ENCODE measurements at regions not wholly inside any gene's neighbourhood (a gene's known extent, or its start where the extent isn't known, plus 50 kb on each side); places are given as distances from the start of the nearest gene placed in this dataset.

GRCh38 chr7:138297526-138297925, 162.5 kb upstream of the TRIM24 start:
- TF ChIP-seq EZH2 (IDR thresholded peaks at IDR 0.05) (no peak), POLR2AphosphoS5 (IDR thresholded peaks at IDR 0.05; ENCODE audit: low read depth, low read length) (no peak), CTCF (IDR thresholded peaks at IDR 0.05 in 2 of 3, conservative IDR thresholded peaks at IDR 0.05 in 1 of 3; ENCODE audit: borderline replicate concordance in 1 of 3, insufficient read depth in 1 of 3, low read depth in 2 of 3, low read length in 2 of 3) (no peak), POLR2A (IDR thresholded peaks at IDR 0.05; ENCODE audit: borderline replicate concordance, extremely low read depth, insufficient read depth, insufficient read length) (no peak), RAD21 (IDR thresholded peaks at IDR 0.05; ENCODE audit: low read depth) (no peak), CBX3 (IDR thresholded peaks at IDR 0.05; ENCODE audit: low read depth) (no peak), EZH2phosphoT487 (IDR thresholded peaks at IDR 0.05; ENCODE audit: borderline replicate concordance) (no peak), MAX (IDR thresholded peaks at IDR 0.05) (no peak)

Measured in HCT116 (cell line).